ENCODE measurements at regions not wholly inside any gene's neighbourhood (a gene's known extent, or its start where the extent isn't known, plus 50 kb on each side); places are given as distances from the start of the nearest gene placed in this dataset.
"Not testable (repeated sequence)": the region's sequence is repeated elsewhere in the genome, so short reads cannot be mapped to it uniquely, and the experiment has no call there.

DNA sequence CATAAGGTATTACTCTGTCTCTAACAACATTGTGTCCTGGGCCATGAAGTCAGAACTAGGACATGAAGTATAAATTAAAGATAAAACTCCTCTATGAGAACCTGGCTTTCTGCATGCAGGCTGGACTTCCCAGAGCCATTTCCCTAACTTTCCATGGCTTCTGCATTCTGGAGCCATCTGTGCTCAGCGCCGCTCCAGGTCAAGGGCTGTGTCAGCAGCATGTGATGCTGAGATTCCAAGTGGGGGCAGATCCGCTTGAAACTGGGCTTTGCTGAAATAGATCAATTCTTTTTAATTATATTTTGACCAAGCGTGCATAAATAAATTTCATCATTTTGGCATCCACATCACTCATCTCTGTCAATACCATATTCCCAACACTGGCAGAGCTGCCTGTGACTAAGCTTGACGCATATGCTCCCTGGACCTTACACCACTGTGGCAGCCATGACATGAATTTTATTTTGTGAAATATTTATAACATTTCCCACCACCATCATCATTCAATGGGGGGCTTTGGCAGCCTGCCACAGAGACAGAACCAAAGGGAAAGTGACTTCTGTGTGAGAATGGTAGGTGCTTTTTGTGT, 110.4 kb upstream of the KCNK1 start:
- Histone ChIP-seq H3K36me3 (ENCODE audit: control insufficient read depth, insufficient read depth, low read length) (no peaks in the 10 kb centered on the region), H2AFZ (ENCODE audit: low read length) (no peak overlapping the region), H3K4me1 (ENCODE audit: control insufficient read depth, extremely low read depth, insufficient read depth, low read length) (no peaks in the 10 kb centered on the region), H3K79me2 (ENCODE audit: control insufficient read depth, insufficient read depth, low read length) (no peaks in the 10 kb centered on the region), H3K27me3 (ENCODE audit: control insufficient read depth, insufficient read depth, low read length) (no peaks in the 10 kb centered on the region), H3K27ac (ENCODE audit: insufficient read depth, low read length) (no peak overlapping the region), H4K20me1 (ENCODE audit: control insufficient read depth, extremely low read depth, insufficient read depth, low read length) (no peaks in the 10 kb centered on the region), H3K9me3 (ENCODE audit: control insufficient read depth, insufficient read depth, low read depth, low read length) (no peaks in the 10 kb centered on the region), H3K9ac (ENCODE audit: insufficient read depth, low read length) (no peak overlapping the region), H3K4me2 (ENCODE audit: extremely low read depth, insufficient read depth, low read length) (no peak overlapping the region), H3K4me3 (replicated peaks in 1 of 4; ENCODE audit: control extremely low read depth in 1 of 4, insufficient read depth in 1 of 4, low read depth in 3 of 4, low read length in 4 of 4) (no peak overlapping the region)
- DNase-seq (ENCODE audit: low read depth in 2 of 2), result no peak
- TF ChIP-seq, protein P1, sequence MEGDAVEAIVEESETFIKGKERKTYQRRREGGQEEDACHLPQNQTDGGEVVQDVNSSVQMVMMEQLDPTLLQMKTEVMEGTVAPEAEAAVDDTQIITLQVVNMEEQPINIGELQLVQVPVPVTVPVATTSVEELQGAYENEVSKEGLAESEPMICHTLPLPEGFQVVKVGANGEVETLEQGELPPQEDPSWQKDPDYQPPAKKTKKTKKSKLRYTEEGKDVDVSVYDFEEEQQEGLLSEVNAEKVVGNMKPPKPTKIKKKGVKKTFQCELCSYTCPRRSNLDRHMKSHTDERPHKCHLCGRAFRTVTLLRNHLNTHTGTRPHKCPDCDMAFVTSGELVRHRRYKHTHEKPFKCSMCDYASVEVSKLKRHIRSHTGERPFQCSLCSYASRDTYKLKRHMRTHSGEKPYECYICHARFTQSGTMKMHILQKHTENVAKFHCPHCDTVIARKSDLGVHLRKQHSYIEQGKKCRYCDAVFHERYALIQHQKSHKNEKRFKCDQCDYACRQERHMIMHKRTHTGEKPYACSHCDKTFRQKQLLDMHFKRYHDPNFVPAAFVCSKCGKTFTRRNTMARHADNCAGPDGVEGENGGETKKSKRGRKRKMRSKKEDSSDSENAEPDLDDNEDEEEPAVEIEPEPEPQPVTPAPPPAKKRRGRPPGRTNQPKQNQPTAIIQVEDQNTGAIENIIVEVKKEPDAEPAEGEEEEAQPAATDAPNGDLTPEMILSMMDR (conservative IDR thresholded peaks at IDR 0.05 in 1 of 2, IDR thresholded peaks at IDR 0.05 in 1 of 2; ENCODE audit: low read depth in 1 of 2, low read length in 2 of 2), result no peak
- no peak for TF ChIP-seq EZH2 (IDR thresholded peaks at IDR 0.05; ENCODE audit: low read length, missing control alignments)

DNA sequence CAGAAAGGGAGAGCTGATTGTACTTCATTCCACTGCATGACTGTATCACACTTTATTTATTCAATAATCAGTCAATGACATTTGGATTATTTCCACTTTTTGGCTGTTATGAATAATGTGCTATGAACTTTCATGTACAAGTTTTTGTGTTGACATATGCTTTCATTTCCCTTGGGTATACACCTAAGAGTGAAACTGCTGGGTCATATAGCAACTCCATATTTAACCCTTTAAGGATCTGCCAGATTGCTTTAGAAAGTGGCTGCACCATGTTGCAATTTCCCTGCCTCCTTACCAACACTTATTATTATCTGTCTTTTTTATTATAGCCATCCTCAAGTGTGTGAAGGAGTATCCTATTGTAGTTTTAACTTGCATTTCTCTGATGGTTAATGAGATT, 108.8 kb upstream of the KCNK1 start:
- Histone ChIP-seq H4K20me1 (ENCODE audit: control insufficient read depth, extremely low read depth, insufficient read depth, low read length) (no peaks in the 10 kb centered on the region), H3K79me2 (ENCODE audit: control insufficient read depth, insufficient read depth, low read length) (no peaks in the 10 kb centered on the region), H2AFZ (ENCODE audit: low read length) (no peak overlapping the region), H3K27me3 (ENCODE audit: control insufficient read depth, insufficient read depth, low read length) (no peaks in the 10 kb centered on the region), H3K36me3 (ENCODE audit: control insufficient read depth, insufficient read depth, low read length) (no peaks in the 10 kb centered on the region), H3K4me2 (ENCODE audit: extremely low read depth, insufficient read depth, low read length) (no peak overlapping the region), H3K9ac (ENCODE audit: insufficient read depth, low read length) (no peak overlapping the region), H3K4me1 (ENCODE audit: control insufficient read depth, extremely low read depth, insufficient read depth, low read length) (no peaks in the 10 kb centered on the region), H3K27ac (ENCODE audit: insufficient read depth, low read length) (no peak overlapping the region), H3K9me3 (ENCODE audit: control insufficient read depth, insufficient read depth, low read depth, low read length) (no peaks in the 10 kb centered on the region), H3K4me3 (replicated peaks in 1 of 4; ENCODE audit: control extremely low read depth in 1 of 4, insufficient read depth in 1 of 4, low read depth in 3 of 4, low read length in 4 of 4) (no peak overlapping the region)
- TF ChIP-seq, protein P1 (conservative IDR thresholded peaks at IDR 0.05 in 1 of 2, IDR thresholded peaks at IDR 0.05 in 1 of 2; ENCODE audit: low read depth in 1 of 2, low read length in 2 of 2), result no peak
- no peak for TF ChIP-seq EZH2 (IDR thresholded peaks at IDR 0.05; ENCODE audit: low read length, missing control alignments)
- no peak for DNase-seq (ENCODE audit: low read depth in 2 of 2)

DNA sequence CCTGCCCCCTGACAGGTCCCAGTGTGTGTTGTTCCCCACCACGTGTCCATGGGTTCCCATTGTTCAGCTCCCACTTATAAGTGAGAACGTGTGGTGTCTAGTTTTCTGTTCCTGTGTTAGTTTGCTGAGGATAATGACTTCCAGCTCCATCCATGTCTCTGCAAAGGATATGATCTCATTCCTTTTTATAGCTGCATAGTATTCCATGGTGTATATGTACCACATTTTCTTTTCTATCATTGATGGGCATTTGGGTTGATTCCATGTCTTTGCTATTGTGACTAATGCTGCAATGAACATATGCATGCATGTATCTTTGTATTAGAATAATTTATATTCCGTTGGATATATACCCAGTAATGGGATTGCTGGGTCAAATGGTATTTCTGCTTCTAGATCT, 108.0 kb upstream of the KCNK1 start:
- H3K36me3 ChIP-seq (ENCODE audit: control insufficient read depth, insufficient read depth, low read length); H3K4me1 ChIP-seq (ENCODE audit: control insufficient read depth, extremely low read depth, insufficient read depth, low read length); H3K9me3 ChIP-seq (ENCODE audit: control insufficient read depth, insufficient read depth, low read depth, low read length); H4K20me1 ChIP-seq (ENCODE audit: control insufficient read depth, extremely low read depth, insufficient read depth, low read length); H3K79me2 ChIP-seq (ENCODE audit: control insufficient read depth, insufficient read depth, low read length); H3K27ac ChIP-seq (ENCODE audit: insufficient read depth, low read length); H3K4me2 ChIP-seq (ENCODE audit: extremely low read depth, insufficient read depth, low read length); H3K4me3 ChIP-seq (replicated peaks in 1 of 4; ENCODE audit: control extremely low read depth in 1 of 4, insufficient read depth in 1 of 4, low read depth in 3 of 4, low read length in 4 of 4); DNase-seq (ENCODE audit: low read depth in 2 of 2); H3K27me3 ChIP-seq (ENCODE audit: control insufficient read depth, insufficient read depth, low read length); H3K9ac ChIP-seq (ENCODE audit: insufficient read depth, low read length); H2AFZ ChIP-seq (ENCODE audit: low read length): not testable (repeated sequence)

All from fibroblast of lung (primary cell).